ENCODE measurements at regions not wholly inside any gene's neighbourhood (a gene's known extent, or its start where the extent isn't known, plus 50 kb on each side); places are given as distances from the start of the nearest gene placed in this dataset.

GRCh38 chr13:73250061-73250460 lies 191.3 kb downstream of the KLF5 start:
- Histone ChIP-seq H3K4me1 (peaks cover 0 to 8% (median 1%) of the 10 kb centered on the region in 4 donors), H3K36me3 (no peaks in the 10 kb centered on the region), H3K9me3 (no peaks in the 10 kb centered on the region), H3K4me3 (no peak overlapping the region), H3K27me3 (no peaks in the 10 kb centered on the region), H3K27ac (replicated peaks in 1 of 4) (no peak overlapping the region)
- intact Hi-C loops (cut with DNase I), result no loop called here
- WGBS, result 96% methylated on average over 7 of the region's 7 CpGs
- TF ChIP-seq CTCF (IDR thresholded peaks at IDR 0.05) (no peak), POLR2A (IDR thresholded peaks at IDR 0.05; ENCODE audit: low read depth) (no peak), EP300 (IDR thresholded peaks at IDR 0.05) (no peak), POLR2AphosphoS5 (IDR thresholded peaks at IDR 0.05) (no peak)
- no peak for DNase-seq (ENCODE audit: extremely low spot score)

- DNase-seq (ENCODE audit: extremely low spot score), result no peak
Measured at GRCh38 chr13:73248711-73249580, 190.1 kb downstream of the KLF5 start.

GRCh38 chr13:73248154-73248553 lies 189.3 kb downstream of the KLF5 start:
- no peaks in the 10 kb centered on the region for H3K9me3 ChIP-seq
- TF ChIP-seq EP300 (IDR thresholded peaks at IDR 0.05), result no peak
- no peak for TF ChIP-seq CTCF (IDR thresholded peaks at IDR 0.05)
- TF ChIP-seq POLR2AphosphoS5 (IDR thresholded peaks at IDR 0.05), result no peak
- no peak for TF ChIP-seq POLR2A (IDR thresholded peaks at IDR 0.05; ENCODE audit: low read depth)
- intact Hi-C loops (cut with DNase I), result no loop called here
- no peaks in the 10 kb centered on the region for H3K27me3 ChIP-seq
- H3K36me3 ChIP-seq, result no peaks in the 10 kb centered on the region
- H3K4me1 ChIP-seq, result peaks cover 0 to 8% (median 1%) of the 10 kb centered on the region in 4 donors
- 90% methylated on average over 3 of the region's 3 CpGs for WGBS
- H3K27ac ChIP-seq (replicated peaks in 1 of 4), result no peak overlapping the region
- DNase-seq (ENCODE audit: extremely low spot score), result no peak
- H3K4me3 ChIP-seq, result no peak overlapping the region

More at GRCh38 chr13:73248711-73249580, 190.1 kb downstream of the KLF5 start:
- TF ChIP-seq CTCF (IDR thresholded peaks at IDR 0.05), result no peak
- no peak for TF ChIP-seq POLR2A (IDR thresholded peaks at IDR 0.05; ENCODE audit: low read depth)
- TF ChIP-seq EP300 (IDR thresholded peaks at IDR 0.05), result no peak
- no peak for TF ChIP-seq POLR2AphosphoS5 (IDR thresholded peaks at IDR 0.05)
- Histone ChIP-seq H3K4me1 (peaks cover 0 to 8% (median 1%) of the 10 kb centered on the region in 4 donors), H3K27ac (replicated peaks in 1 of 4) (no peak overlapping the region), H3K9me3 (no peaks in the 10 kb centered on the region), H3K27me3 (no peaks in the 10 kb centered on the region), H3K4me3 (no peak overlapping the region), H3K36me3 (no peaks in the 10 kb centered on the region)
- WGBS, result 46% methylated on average over 7 of the region's 7 CpGs
- intact Hi-C loops (cut with DNase I), result no loop called here

GRCh38 chr13:73245246-73245645 lies 186.4 kb downstream of the KLF5 start:
- peaks cover 0 to 8% (median 1%) of the 10 kb centered on the region in 4 donors for H3K4me1 ChIP-seq
- H3K4me3 ChIP-seq, result no peak overlapping the region
- 77% methylated on average over 6 of the region's 6 CpGs for WGBS
- no peak overlapping the region for H3K27ac ChIP-seq (replicated peaks in 1 of 4)
- intact Hi-C loops (cut with DNase I), result no loop called here
- no peaks in the 10 kb centered on the region for H3K36me3 ChIP-seq
- no peak for TF ChIP-seq POLR2AphosphoS5 (IDR thresholded peaks at IDR 0.05)
- TF ChIP-seq CTCF (IDR thresholded peaks at IDR 0.05), result no peak
- no peak for TF ChIP-seq POLR2A (IDR thresholded peaks at IDR 0.05; ENCODE audit: low read depth)
- TF ChIP-seq EP300 (IDR thresholded peaks at IDR 0.05), result no peak
- no peak for DNase-seq (ENCODE audit: extremely low spot score)
- no peaks in the 10 kb centered on the region for H3K27me3 ChIP-seq
- H3K9me3 ChIP-seq, result no peaks in the 10 kb centered on the region

All from esophagus muscularis mucosa (tissue), 4 donors.